NCI-H187 treated with DMSO at 0.1 percent for 48 hours (cell line): ENCODE measurements at regions not wholly inside any gene's neighbourhood (a gene's known extent, or its start where the extent isn't known, plus 50 kb on each side); places are given as distances from the start of the nearest gene placed in this dataset.
"Not testable (repeated sequence)": the region's sequence is repeated elsewhere in the genome, so short reads cannot be mapped to it uniquely, and the experiment has no call there.

Experiments used
- DNase-seq: peaks from one replicate; lab custom pipeline; 2025; lab: John Stamatoyannopoulos, UW

DNA sequence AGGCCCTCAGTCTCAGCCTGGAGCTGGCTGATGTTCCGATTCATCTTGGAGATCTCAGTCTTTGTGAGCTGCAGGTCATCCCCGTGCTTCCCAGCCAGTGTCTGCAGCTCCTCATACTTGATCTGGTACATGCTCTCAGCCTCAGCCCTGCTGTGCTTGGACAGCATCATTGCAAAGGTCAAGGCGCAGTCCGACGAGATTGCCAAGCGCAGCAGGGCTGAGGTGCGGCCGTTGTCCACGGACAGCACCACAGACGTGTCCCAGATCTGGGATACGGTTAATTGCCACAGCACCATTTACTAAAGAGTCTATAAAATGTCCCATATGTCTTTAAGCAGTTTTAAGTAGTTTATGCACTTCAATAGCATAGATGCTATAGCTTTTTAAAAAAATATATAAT is 965.7 kb downstream of the FSCB start:
- DNase-seq, result no peak

DNA sequence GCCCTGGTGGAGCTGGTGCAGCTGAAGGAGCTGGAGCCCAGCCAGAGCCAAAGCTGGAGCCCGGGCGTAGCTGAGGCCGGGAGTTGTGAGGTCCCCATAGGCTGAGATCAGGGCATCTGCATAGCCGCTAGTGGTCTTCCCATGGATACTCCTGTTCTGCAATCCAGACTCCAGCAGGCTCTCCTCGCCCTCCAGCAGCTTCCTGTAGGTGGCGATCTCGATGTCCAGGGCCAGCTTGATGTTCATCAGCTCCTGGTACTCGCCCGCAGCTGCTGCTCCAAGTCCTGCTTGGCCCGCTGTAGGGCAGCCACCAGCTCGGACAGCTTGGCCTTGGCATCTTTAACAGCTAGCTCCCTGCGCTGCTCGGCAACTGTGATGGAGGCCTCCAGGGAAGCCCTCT is 966.1 kb downstream of the FSCB start:
- no peak for DNase-seq

- no peak for DNase-seq
Measured at GRCh38 chr14:43539210-43539609, 967.9 kb downstream of the FSCB start.

- no peak for DNase-seq
Measured at GRCh38 chr14:43535231-43535838, 971.7 kb downstream of the FSCB start.

DNA sequence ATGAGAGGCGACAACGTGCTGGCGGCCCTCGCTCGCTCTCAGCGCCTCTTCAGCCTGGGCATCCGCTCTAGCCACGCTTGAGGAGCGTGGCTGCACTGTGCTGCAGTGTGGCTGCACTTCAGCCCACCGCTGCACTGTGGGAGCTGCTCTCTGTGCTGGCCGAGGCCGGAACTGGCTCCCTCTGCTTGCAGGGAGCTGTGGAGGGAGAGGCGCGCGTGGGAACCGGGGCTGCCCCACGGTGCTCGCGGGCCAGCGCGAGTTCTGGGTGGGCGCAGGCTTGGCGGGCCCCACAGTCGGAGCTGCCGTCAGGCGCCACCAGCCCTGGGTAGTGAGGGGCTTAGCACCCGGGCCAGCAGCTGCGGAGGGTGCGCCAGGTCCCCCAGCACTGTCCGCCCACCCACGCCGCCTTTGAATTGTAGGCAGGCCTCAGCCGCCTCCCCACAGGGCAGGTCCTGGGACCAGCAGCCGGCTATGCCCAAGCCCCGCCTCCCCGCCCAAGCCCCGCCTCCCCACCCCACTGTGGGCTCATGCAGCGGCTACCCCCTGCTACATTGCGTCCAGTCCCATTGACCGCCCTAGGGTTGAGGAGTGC is 974.2 kb downstream of the FSCB start:
- no peak for DNase-seq

DNA sequence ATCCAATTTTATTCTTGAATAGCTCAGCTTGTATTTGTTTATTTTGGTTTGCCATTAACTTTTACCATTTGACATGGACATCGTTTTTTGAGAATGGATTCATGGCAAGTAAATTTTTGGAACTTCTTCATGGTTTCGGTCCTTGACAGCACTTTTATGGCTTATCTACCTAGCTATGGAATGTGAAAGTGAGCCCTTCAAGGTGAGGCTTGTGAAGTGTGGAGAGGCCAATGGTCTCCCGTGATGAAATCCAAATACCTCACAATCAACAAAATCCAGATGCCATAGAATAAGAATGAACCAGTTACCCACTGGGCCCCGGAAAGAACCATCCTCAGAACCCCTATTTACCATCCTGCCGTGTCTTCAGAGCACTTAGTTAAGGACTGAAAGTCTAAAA is 978.8 kb downstream of the FSCB start:
- DNase-seq, result no peak

GRCh38 chr14:43525658-43526057 is 981.4 kb downstream of the FSCB start:
- DNase-seq, result no peak

GRCh38 chr14:43522901-43523300 is 984.2 kb downstream of the FSCB start:
- DNase-seq, result no peak

- no peak for DNase-seq
Measured at GRCh38 chr14:43522191-43522590, 984.9 kb downstream of the FSCB start.

DNA sequence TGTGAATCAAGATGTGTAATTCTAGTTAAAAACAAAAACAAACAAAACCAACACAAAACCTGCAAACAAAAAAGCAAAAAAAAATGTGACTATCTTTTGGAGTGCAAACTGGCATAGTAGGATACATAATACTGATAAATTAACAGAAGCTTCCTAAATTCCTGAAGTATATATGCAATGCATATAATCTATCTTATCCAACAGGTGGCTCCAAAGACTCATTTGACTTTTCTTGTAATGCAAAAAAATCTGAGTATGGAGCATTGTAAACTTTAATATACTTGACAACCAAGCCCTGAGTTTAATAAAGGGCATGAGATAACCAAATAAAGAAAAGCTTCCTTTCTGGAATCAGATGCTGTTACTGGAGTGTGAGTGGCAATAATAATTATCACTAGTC is 1003.6 kb downstream of the FSCB start:
- DNase-seq, result no peak

GRCh38 chr14:43492359-43492758 is 1014.7 kb downstream of the FSCB start:
- DNase-seq, result not testable (repeated sequence)

- no peak for DNase-seq
Measured at GRCh38 chr14:43483415-43483814, 1023.7 kb downstream of the FSCB start.

DNA sequence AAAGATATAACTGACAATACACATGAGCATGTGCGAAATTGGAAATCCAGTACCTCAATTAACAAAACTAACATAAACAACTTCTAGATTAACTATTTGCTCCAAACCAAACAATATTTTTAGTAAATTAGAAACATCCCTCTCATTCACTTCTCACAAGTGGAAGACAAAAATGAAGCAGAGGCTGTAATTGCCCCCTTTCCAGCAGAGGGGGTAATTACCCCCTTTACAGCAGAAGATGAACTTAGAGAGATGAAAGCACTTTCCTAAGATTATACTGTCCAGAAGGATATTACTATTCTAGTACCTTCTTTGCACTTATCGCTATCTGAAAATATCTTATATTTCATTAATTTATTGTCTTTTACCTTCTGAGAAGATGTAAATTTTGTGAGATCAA is 1025.2 kb downstream of the FSCB start:
- DNase-seq, result no peak

GRCh38 chr14:43480976-43481375 is 1026.1 kb downstream of the FSCB start:
- DNase-seq, result no peak

DNA sequence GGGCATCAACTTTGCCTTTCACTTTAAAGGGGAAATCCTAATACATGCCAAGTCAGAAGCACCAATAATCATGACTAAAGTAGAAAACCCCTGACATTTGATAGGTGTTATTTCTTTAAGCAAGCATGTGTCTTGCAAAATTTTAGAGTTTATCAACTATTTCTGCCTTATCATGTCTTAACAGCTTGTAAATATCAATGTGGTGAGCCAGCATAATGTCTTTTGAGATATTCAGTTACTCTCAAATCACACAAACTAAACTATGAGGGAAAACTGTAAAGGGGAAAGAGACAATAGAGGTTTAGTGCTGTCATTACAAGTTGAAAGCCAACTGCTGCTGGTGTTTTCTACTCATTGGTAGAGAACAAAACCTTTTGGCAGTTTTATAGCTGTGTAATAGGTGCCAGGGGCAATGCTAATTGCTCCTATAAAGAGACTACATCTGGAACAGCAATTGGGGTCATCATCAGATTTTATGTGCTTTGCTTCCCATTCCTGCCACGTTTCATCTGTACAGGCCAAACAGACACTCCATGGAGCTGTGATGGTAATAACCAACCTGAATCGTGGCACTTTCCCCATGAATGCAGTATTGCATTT is 1027.4 kb downstream of the FSCB start:
- DNase-seq, result no peak

DNA sequence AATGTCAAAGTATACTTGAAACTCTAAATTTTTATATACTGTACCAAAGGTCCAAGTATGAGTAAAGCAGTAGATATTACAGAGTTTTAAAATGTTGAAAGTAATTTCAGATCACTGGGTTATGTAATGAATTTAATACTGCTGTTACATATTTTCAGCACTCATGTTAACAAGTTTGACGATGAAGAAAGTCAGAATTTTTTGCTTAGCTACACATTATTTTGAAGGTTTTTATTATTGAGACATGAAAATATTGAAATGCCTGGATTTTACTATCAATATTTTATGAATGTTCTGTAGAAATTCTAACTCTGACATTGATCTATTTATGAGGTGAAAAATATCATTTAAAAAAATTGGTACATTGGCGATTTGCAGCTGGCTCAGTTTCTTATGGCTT is 1030.3 kb downstream of the FSCB start:
- no peak for DNase-seq

DNA sequence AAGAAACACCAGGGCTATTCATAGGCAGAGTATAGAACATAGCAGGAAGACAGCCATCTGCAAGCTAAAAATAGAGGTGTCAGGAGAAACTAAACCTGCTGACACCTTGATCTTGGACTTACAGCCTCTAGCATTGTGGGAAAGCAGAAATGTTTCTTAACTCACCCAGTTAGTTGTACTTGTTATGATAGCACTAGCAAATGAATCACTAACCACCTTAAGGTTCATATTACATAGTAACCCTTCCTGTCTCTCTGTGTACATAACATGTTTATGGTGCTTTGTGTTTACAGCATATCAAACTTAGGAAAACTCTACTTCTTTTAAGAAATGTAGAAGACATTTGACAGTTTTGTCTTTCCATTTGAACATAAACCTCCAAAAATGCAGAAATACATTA is 1031.3 kb downstream of the FSCB start:
- DNase-seq, result no peak

GRCh38 chr14:43471595-43471994 is 1035.5 kb downstream of the FSCB start:
- DNase-seq, result no peak

DNA sequence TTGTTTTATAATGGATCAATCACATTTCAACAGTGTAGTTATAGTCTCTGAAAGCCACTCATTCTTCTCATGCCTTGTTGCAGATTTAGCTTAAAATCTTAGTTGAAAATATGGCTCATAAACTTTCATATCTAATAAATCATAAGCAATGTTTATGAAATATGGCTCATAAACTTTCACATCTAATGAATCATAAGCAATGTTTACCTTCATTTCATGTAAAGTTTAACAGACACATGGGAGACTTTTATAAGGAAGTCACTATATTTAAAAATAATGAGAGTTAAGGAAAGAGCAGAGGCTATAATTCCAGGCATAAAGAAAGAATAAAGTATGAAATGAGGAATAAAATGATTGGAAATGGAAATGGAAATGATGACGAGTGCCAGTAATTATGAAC is 1042.1 kb downstream of the FSCB start:
- DNase-seq, result no peak

DNA sequence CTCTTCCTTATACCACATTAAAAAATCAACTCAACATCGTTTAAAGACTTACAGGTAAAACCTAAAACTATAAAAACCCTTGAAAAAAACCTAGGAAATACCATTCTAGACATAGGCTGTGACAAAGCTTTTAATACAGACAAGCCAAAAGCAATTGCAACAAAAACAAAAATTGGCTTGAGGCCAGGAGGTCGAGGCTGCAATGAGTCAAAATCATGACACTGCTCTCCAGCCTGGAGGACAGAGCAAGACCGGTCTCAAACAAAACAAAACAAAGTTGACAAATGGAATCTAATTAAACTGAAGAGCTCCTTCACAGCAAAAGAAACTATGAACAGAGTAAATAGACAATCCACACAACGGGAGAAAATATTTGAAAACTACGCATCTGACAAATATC is 1057.8 kb downstream of the FSCB start:
- no peak for DNase-seq

- DNase-seq, result no peak
Measured at GRCh38 chr14:43438056-43438455, 1069.0 kb downstream of the FSCB start.

- no peak for DNase-seq
Measured at GRCh38 chr14:43418324-43418723, 1088.8 kb downstream of the FSCB start.

- no peak for DNase-seq
Measured at GRCh38 chr14:43413084-43413483, 1094.0 kb downstream of the FSCB start.

GRCh38 chr14:43411841-43412240 is 1095.2 kb downstream of the FSCB start:
- no peak for DNase-seq
